Prostate gland (tissue), 2 donors: ENCODE measurements at regions not wholly inside any gene's neighbourhood (a gene's known extent, or its start where the extent isn't known, plus 50 kb on each side); places are given as distances from the start of the nearest gene placed in this dataset.

Experiments
- DNase-seq: peaks from one replicate; pipeline ENCODE4 v3.0.0-alpha.2; 2019; ENCODE audit warnings: low spot score
- H3K27ac ChIP-seq, 2 donors: fragments of 200-600 bp; sonication (generic); 2 replicates each; pipeline ENCODE4 v1.5.1; 2017 to 2019
- H3K27me3 ChIP-seq: fragments of 200-600 bp; sonication (generic); replicated peaks from 2 replicates; pipeline ENCODE4 v1.5.1; 2019; ENCODE audit not compliant: insufficient read depth
- H3K36me3 ChIP-seq, 2 donors: fragments of 200-600 bp; sonication (generic); 1 replicate in 1 of 2; 2 replicates in 1 of 2; pipeline versions ENCODE4 v1.5.1 to v1.8.1; 2017 to 2019
- H3K4me1 ChIP-seq: fragments of 200-600 bp; sonication (generic); replicated peaks from 2 replicates; pipeline ENCODE4 v1.5.1; 2019
- H3K4me3 ChIP-seq, 2 donors: fragments of 200-600 bp; sonication (generic); 2 replicates each; pipeline ENCODE4 v1.5.1; 2017 to 2019
- H3K9me3 ChIP-seq: fragments of 200-600 bp; sonication (generic); 2 replicates; pipeline ENCODE4 v1.5.1; 2017
- CTCF ChIP-seq, 4 experiments: fragments of 200-600 bp in 2 of 4; fragments of 450-650 bp in 2 of 4; sonication (generic) in 2 of 4; IDR thresholded peaks; 1 replicate in 3 of 4; 2 replicates in 1 of 4; pipeline ENCODE4 v1.5.1; 2016 to 2019; ENCODE audit warnings: antibody characterized with exemption in 4 of 4, mild to moderate bottlenecking in 2 of 4, moderate library complexity in 2 of 4
- POLR2A ChIP-seq: fragments of 450-650 bp; IDR thresholded peaks from one replicate; pipeline ENCODE4 v1.6.1; 2016; ENCODE audit warnings: antibody characterized with exemption, mild to moderate bottlenecking
- POLR2AphosphoS5 ChIP-seq: sonication (generic); formaldehyde crosslinking; IDR thresholded peaks from one replicate; pipeline ENCODE4 v1.6.1; 2017; ENCODE audit warnings: antibody characterized with exemption
- WGBS: methylation state at CpG from one replicate; pipeline ENCODE4 v1.1.5; 2018; 5-methylcytosine and 5-hydroxymethylcytosine counted together
- intact Hi-C: fragments of 100-400 bp; cut with DNase I; formaldehyde crosslinking; loops from one replicate; pipeline ENCODE4 v1.14.2; 2022

- H3K4me1 ChIP-seq, result no peaks in the 10 kb centered on the region
- H3K9me3 ChIP-seq, result no peaks in the 10 kb centered on the region
- TF ChIP-seq CTCF (IDR thresholded peaks at IDR 0.05) (no peak), POLR2AphosphoS5 (no peak), POLR2A (no peak)
- intact Hi-C loops, result no loop called here
- H3K4me3 ChIP-seq, result no peak overlapping the region
- no peak overlapping the region for H3K27ac ChIP-seq
- H3K36me3 ChIP-seq, result no peaks in the 10 kb centered on the region
- WGBS, result 57% methylated on average over 3 of the region's 3 CpGs
- no peak for DNase-seq
- no peaks in the 10 kb centered on the region for H3K27me3 ChIP-seq
Observed at GRCh38 chr11:112817376-112817775, 143.8 kb upstream of the NCAM1 start.

- Histone ChIP-seq H3K4me1 (no peaks in the 10 kb centered on the region), H3K27ac (no peak overlapping the region), H3K9me3 (no peaks in the 10 kb centered on the region), H3K4me3 (no peak overlapping the region), H3K36me3 (no peaks in the 10 kb centered on the region), H3K27me3 (no peaks in the 10 kb centered on the region)
- TF ChIP-seq CTCF (IDR thresholded peaks at IDR 0.05) (no peak), POLR2A (no peak), POLR2AphosphoS5 (no peak)
- DNase-seq, result no peak
- intact Hi-C loops, result no loop called here
- 45% methylated on average over 3 of the region's 3 CpGs for WGBS
Observed at GRCh38 chr11:112822478-112823274, 138.5 kb upstream of the NCAM1 start.

GRCh38 chr11:112826026-112826425, 135.2 kb upstream of the NCAM1 start:
- Histone ChIP-seq H3K4me1 (no peaks in the 10 kb centered on the region), H3K27ac (no peak overlapping the region), H3K4me3 (no peak overlapping the region), H3K36me3 (no peaks in the 10 kb centered on the region), H3K9me3 (no peaks in the 10 kb centered on the region), H3K27me3 (no peaks in the 10 kb centered on the region)
- WGBS, result 80% methylated on average over 3 of the region's 3 CpGs
- intact Hi-C loops, result no loop called here
- no peak for TF ChIP-seq POLR2AphosphoS5
- no peak for TF ChIP-seq POLR2A
- TF ChIP-seq CTCF (IDR thresholded peaks at IDR 0.05), result no peak
- DNase-seq, result no peak

- Histone ChIP-seq H3K9me3 (no peaks in the 10 kb centered on the region), H3K27ac (no peak overlapping the region), H3K36me3 (no peaks in the 10 kb centered on the region), H3K4me1 (no peaks in the 10 kb centered on the region), H3K27me3 (no peaks in the 10 kb centered on the region), H3K4me3 (no peak overlapping the region)
- no peak for TF ChIP-seq POLR2AphosphoS5
- no peak for TF ChIP-seq CTCF (IDR thresholded peaks at IDR 0.05)
- TF ChIP-seq POLR2A, result no peak
- 87% methylated on average over 1 of the region's 1 CpG for WGBS
- intact Hi-C loops, result no loop called here
- DNase-seq, result no peak
Observed at GRCh38 chr11:112826788-112827187, 134.4 kb upstream of the NCAM1 start.

- Histone ChIP-seq H3K27ac (no peak overlapping the region), H3K36me3 (no peaks in the 10 kb centered on the region), H3K9me3 (no peaks in the 10 kb centered on the region), H3K4me1 (no peaks in the 10 kb centered on the region), H3K4me3 (no peak overlapping the region), H3K27me3 (no peaks in the 10 kb centered on the region)
- 91% methylated on average over 4 of the region's 4 CpGs for WGBS
- intact Hi-C loops, result no loop called here
- DNase-seq, result no peak
- TF ChIP-seq POLR2AphosphoS5, result no peak
- no peak for TF ChIP-seq POLR2A
- no peak for TF ChIP-seq CTCF (IDR thresholded peaks at IDR 0.05)
Observed at GRCh38 chr11:112828421-112828820, 132.8 kb upstream of the NCAM1 start.
